ENCODE measurements at regions not wholly inside any gene's neighbourhood (a gene's known extent, or its start where the extent isn't known, plus 50 kb on each side); places are given as distances from the start of the nearest gene placed in this dataset.
"Not testable (repeated sequence)": the region's sequence is repeated elsewhere in the genome, so short reads cannot be mapped to it uniquely, and the experiment has no call there.

GRCh38 chr14:83712418-83713129 is 1817.4 kb upstream of the FLRT2 start:
- no peak overlapping the region for H3K9ac ChIP-seq
- no peaks in the 10 kb centered on the region for H3K79me2 ChIP-seq (ENCODE audit: insufficient read depth)
- H3K27me3 ChIP-seq (replicated peaks; ENCODE audit: insufficient read depth), result no peaks in the 10 kb centered on the region
- no peak overlapping the region for H3K27ac ChIP-seq
- H3F3A ChIP-seq (ENCODE audit: insufficient read depth), result no peaks in the 10 kb centered on the region
- H3K36me3 ChIP-seq (ENCODE audit: low read depth), result no peaks in the 10 kb centered on the region
- no peaks in the 10 kb centered on the region for H3K4me1 ChIP-seq (ENCODE audit: insufficient read depth)
- H3K4me2 ChIP-seq (ENCODE audit: unreplicated experiment), result no peak overlapping the region
- H3K9me2 ChIP-seq (ENCODE audit: insufficient read depth), result no peaks in the 10 kb centered on the region
- H3K9me3 ChIP-seq (ENCODE audit: low read depth), result no peaks in the 10 kb centered on the region
- H2AFZ ChIP-seq, result no peak overlapping the region
- 15 to 54% methylated on average over 2 of the region's 2 CpGs for WGBS, 2 experiments (ENCODE audit: low coverage in 1 of 2, low lambda C conversion rate in 2 of 2, missing lambda C conversion rate in 2 of 2)
- no peak for DNase-seq
- TF ChIP-seq EZH2 (IDR thresholded peaks at IDR 0.05; ENCODE audit: insufficient read depth, poor library complexity, severe bottlenecking) (no peak), EZH2phosphoT487 (IDR thresholded peaks at IDR 0.05; ENCODE audit: insufficient read depth, low read depth) (no peak)
- H4K20me1 ChIP-seq (ENCODE audit: insufficient read depth), result no peaks in the 10 kb centered on the region
- in situ Hi-C loops (cut with MboI), result no loop called here
- H3K4me3 ChIP-seq, result no peak overlapping the region

GRCh38 chr14:83713732-83714131 is 1816.2 kb upstream of the FLRT2 start:
- Histone ChIP-seq H3K4me3 (no peak overlapping the region), H3F3A (ENCODE audit: insufficient read depth) (no peaks in the 10 kb centered on the region), H3K9ac (no peak overlapping the region), H3K27ac (no peak overlapping the region), H3K9me3 (ENCODE audit: low read depth) (no peaks in the 10 kb centered on the region), H3K4me1 (ENCODE audit: insufficient read depth) (no peaks in the 10 kb centered on the region), H3K4me2 (ENCODE audit: unreplicated experiment) (no peak overlapping the region), H3K79me2 (ENCODE audit: insufficient read depth) (no peaks in the 10 kb centered on the region), H3K36me3 (ENCODE audit: low read depth) (no peaks in the 10 kb centered on the region), H4K20me1 (ENCODE audit: insufficient read depth) (no peaks in the 10 kb centered on the region), H3K9me2 (ENCODE audit: insufficient read depth) (no peaks in the 10 kb centered on the region), H3K27me3 (replicated peaks; ENCODE audit: insufficient read depth) (no peaks in the 10 kb centered on the region), H2AFZ (no peak overlapping the region)
- in situ Hi-C loops (cut with MboI), result no loop called here
- TF ChIP-seq EZH2 (IDR thresholded peaks at IDR 0.05; ENCODE audit: insufficient read depth, poor library complexity, severe bottlenecking), result no peak
- no peak for TF ChIP-seq EZH2phosphoT487 (IDR thresholded peaks at IDR 0.05; ENCODE audit: insufficient read depth, low read depth)
- WGBS, 2 experiments (ENCODE audit: low coverage in 1 of 2, low lambda C conversion rate in 2 of 2, missing lambda C conversion rate in 2 of 2), result 8% methylated on average over 2 of the region's 2 CpGs
- DNase-seq, result no peak

GRCh38 chr14:83714151-83714550 is 1815.8 kb upstream of the FLRT2 start:
- no peaks in the 10 kb centered on the region for H3K9me3 ChIP-seq (ENCODE audit: low read depth)
- no peaks in the 10 kb centered on the region for H3K36me3 ChIP-seq (ENCODE audit: low read depth)
- H3K4me2 ChIP-seq (ENCODE audit: unreplicated experiment), result no peak overlapping the region
- no peaks in the 10 kb centered on the region for H3K4me1 ChIP-seq (ENCODE audit: insufficient read depth)
- no peak for DNase-seq
- H3K4me3 ChIP-seq, result no peak overlapping the region
- H3K9me2 ChIP-seq (ENCODE audit: insufficient read depth), result no peaks in the 10 kb centered on the region
- in situ Hi-C loops (cut with MboI), result no loop called here
- no peak overlapping the region for H3K9ac ChIP-seq
- no peak overlapping the region for H2AFZ ChIP-seq
- no peaks in the 10 kb centered on the region for H4K20me1 ChIP-seq (ENCODE audit: insufficient read depth)
- H3K27ac ChIP-seq, result no peak overlapping the region
- no peaks in the 10 kb centered on the region for H3K27me3 ChIP-seq (replicated peaks; ENCODE audit: insufficient read depth)
- no peaks in the 10 kb centered on the region for H3K79me2 ChIP-seq (ENCODE audit: insufficient read depth)
- no peaks in the 10 kb centered on the region for H3F3A ChIP-seq (ENCODE audit: insufficient read depth)
- TF ChIP-seq EZH2phosphoT487 (IDR thresholded peaks at IDR 0.05; ENCODE audit: insufficient read depth, low read depth), result no peak
- no peak for TF ChIP-seq EZH2 (IDR thresholded peaks at IDR 0.05; ENCODE audit: insufficient read depth, poor library complexity, severe bottlenecking)

GRCh38 chr14:83719435-83719834 is 1810.5 kb upstream of the FLRT2 start:
- in situ Hi-C loops (cut with MboI); H3K9ac ChIP-seq; H3K4me3 ChIP-seq; H3K36me3 ChIP-seq (ENCODE audit: low read depth); H3K9me3 ChIP-seq (ENCODE audit: low read depth); H4K20me1 ChIP-seq (ENCODE audit: insufficient read depth); H2AFZ ChIP-seq; H3K79me2 ChIP-seq (ENCODE audit: insufficient read depth); DNase-seq; H3K4me2 ChIP-seq (ENCODE audit: unreplicated experiment); H3K4me1 ChIP-seq (ENCODE audit: insufficient read depth); H3K27ac ChIP-seq; H3F3A ChIP-seq (ENCODE audit: insufficient read depth); H3K9me2 ChIP-seq (ENCODE audit: insufficient read depth); H3K27me3 ChIP-seq (replicated peaks; ENCODE audit: insufficient read depth): not testable (repeated sequence)
- 50 to 60% methylated on average over 12 of the region's 12 CpGs for WGBS, 2 experiments (ENCODE audit: low coverage in 1 of 2, low lambda C conversion rate in 2 of 2, missing lambda C conversion rate in 2 of 2)

GRCh38 chr14:83733670-83734069 is 1796.3 kb upstream of the FLRT2 start:
- H2AFZ ChIP-seq, result no peak overlapping the region
- no peak for DNase-seq
- no peaks in the 10 kb centered on the region for H3K36me3 ChIP-seq (ENCODE audit: low read depth)
- H3K9me3 ChIP-seq (ENCODE audit: low read depth), result no peaks in the 10 kb centered on the region
- H3K79me2 ChIP-seq (ENCODE audit: insufficient read depth), result no peaks in the 10 kb centered on the region
- 5 to 9% methylated on average over 1 of the region's 1 CpG for WGBS, 2 experiments (ENCODE audit: low coverage in 1 of 2, low lambda C conversion rate in 2 of 2, missing lambda C conversion rate in 2 of 2)
- no peaks in the 10 kb centered on the region for H4K20me1 ChIP-seq (ENCODE audit: insufficient read depth)
- H3K27ac ChIP-seq, result no peak overlapping the region
- H3K4me2 ChIP-seq (ENCODE audit: unreplicated experiment), result no peak overlapping the region
- H3K4me3 ChIP-seq, result no peak overlapping the region
- no peaks in the 10 kb centered on the region for H3K27me3 ChIP-seq (replicated peaks; ENCODE audit: insufficient read depth)
- H3K9ac ChIP-seq, result no peak overlapping the region
- no peaks in the 10 kb centered on the region for H3F3A ChIP-seq (ENCODE audit: insufficient read depth)
- no peak for TF ChIP-seq EZH2phosphoT487 (IDR thresholded peaks at IDR 0.05; ENCODE audit: insufficient read depth, low read depth)
- TF ChIP-seq EZH2 (IDR thresholded peaks at IDR 0.05; ENCODE audit: insufficient read depth, poor library complexity, severe bottlenecking), result no peak
- H3K9me2 ChIP-seq (ENCODE audit: insufficient read depth), result no peaks in the 10 kb centered on the region
- H3K4me1 ChIP-seq (ENCODE audit: insufficient read depth), result no peaks in the 10 kb centered on the region
- in situ Hi-C loops (cut with MboI), result no loop called here
